Smooth muscle cell (in vitro differentiated cells): ENCODE measurements at regions not wholly inside any gene's neighbourhood (a gene's known extent, or its start where the extent isn't known, plus 50 kb on each side); places are given as distances from the start of the nearest gene placed in this dataset. TPM values are rescaled to one million over a fixed set of nuclear protein-coding genes. Genes with fewer than 3 reads are reported as not detected.

Source experiments
- DNase-seq: peaks from one replicate; lab custom pipeline; 2025; ENCODE audit not compliant: unreplicated experiment; lab: John Stamatoyannopoulos, UW
- H2AFZ ChIP-seq: fragments of 200-600 bp; sonication (generic); 2 replicates; pipeline ENCODE4 v1.6.0; 2016; ENCODE audit warnings: antibody characterized with exemption, low read depth, mild to moderate bottlenecking
- H3F3A ChIP-seq: fragments of 200-600 bp; sonication (generic); 2 replicates; pipeline ENCODE4 v1.6.0; 2017; ENCODE audit warnings: antibody characterized with exemption, low read depth
- H3K27ac ChIP-seq: fragments of 200-600 bp; sonication (generic); 2 replicates; pipeline ENCODE4 v1.5.1; 2016; ENCODE audit warnings: low read depth, mild to moderate bottlenecking
- H3K27me3 ChIP-seq: fragments of 200-600 bp; sonication (generic); 2 replicates; pipeline ENCODE4 v1.6.1; 2016; ENCODE audit warnings: low read depth, mild to moderate bottlenecking
- H3K36me3 ChIP-seq: fragments of 200-600 bp; sonication (generic); 2 replicates; pipeline ENCODE4 v1.5.1; 2016; ENCODE audit warnings: low read depth
- H3K4me1 ChIP-seq: fragments of 200-600 bp; sonication (generic); 2 replicates; pipeline ENCODE4 v1.5.1; 2016; ENCODE audit warnings: low read depth
- H3K4me2 ChIP-seq: fragments of 200-600 bp; sonication (generic); 2 replicates; pipeline ENCODE4 v1.6.0; 2016; ENCODE audit warnings: mild to moderate bottlenecking
- H3K4me3 ChIP-seq: fragments of 200-600 bp; sonication (generic); 2 replicates; pipeline ENCODE4 v1.5.1; 2016; ENCODE audit warnings: mild to moderate bottlenecking
- H3K79me2 ChIP-seq: fragments of 200-600 bp; sonication (generic); 2 replicates; pipeline ENCODE4 v1.6.0; 2016; ENCODE audit warnings: low read depth, mild to moderate bottlenecking
- H3K9ac ChIP-seq: fragments of 200-600 bp; sonication (generic); 2 replicates; pipeline ENCODE4 v1.6.0; 2016; ENCODE audit warnings: low read depth
- H3K9me3 ChIP-seq: fragments of 200-600 bp; sonication (generic); replicated peaks from 2 replicates; pipeline ENCODE4 v1.5.1; 2016; ENCODE audit warnings: low read depth
- H4K20me1 ChIP-seq: fragments of 200-600 bp; sonication (generic); 2 replicates; pipeline ENCODE4 v1.6.0; 2016; ENCODE audit warnings: low read depth
- CTCF ChIP-seq: fragments of 200-600 bp; sonication (generic); IDR thresholded peaks from 2 replicates; pipeline ENCODE4 v1.5.1; 2017; ENCODE audit warnings: borderline replicate concordance, mild to moderate bottlenecking, antibody characterized with exemption; ENCODE audit not compliant: insufficient read depth, poor library complexity, severe bottlenecking
- WGBS: methylation state at CpG from one replicate; pipeline ENCODE4 v1.1.7; 2016; ENCODE audit warnings: low lambda C conversion rate; 5-methylcytosine and 5-hydroxymethylcytosine counted together
- microRNA-seq: library from miRNA; unstranded; fragments of <30 nt; microRNA quantifications from one replicate; pipeline ENCODE4, GENCODE V29; 2016; ENCODE audit warnings: borderline number of aligned reads
- small RNA-seq: library from RNA; depleted of rRNA; stranded (forward); fragments of <200 nt; gene quantifications from one replicate; pipeline ENCODE3, GENCODE V24; 2014

GRCh38 chr12:47293406-47293805 is 213.6 kb upstream of the AMIGO2 start:
- no peak overlapping the region for H3K4me3 ChIP-seq
- no peaks in the 10 kb centered on the region for H3K79me2 ChIP-seq
- no peaks in the 10 kb centered on the region for H3F3A ChIP-seq
- WGBS = 84% methylated on average over 13 of the region's 13 CpGs
- H3K9me3 ChIP-seq = no peaks in the 10 kb centered on the region
- H4K20me1 ChIP-seq = no peaks in the 10 kb centered on the region
- no peak overlapping the region for H3K9ac ChIP-seq
- no peak overlapping the region for H3K4me2 ChIP-seq
- no peaks in the 10 kb centered on the region for H3K27me3 ChIP-seq
- H3K36me3 ChIP-seq = no peaks in the 10 kb centered on the region
- H3K4me1 ChIP-seq = no peaks in the 10 kb centered on the region
- no peak for TF ChIP-seq CTCF
- H3K27ac ChIP-seq = no peak overlapping the region
- no peak for DNase-seq
- H2AFZ ChIP-seq = no peak overlapping the region

DNA sequence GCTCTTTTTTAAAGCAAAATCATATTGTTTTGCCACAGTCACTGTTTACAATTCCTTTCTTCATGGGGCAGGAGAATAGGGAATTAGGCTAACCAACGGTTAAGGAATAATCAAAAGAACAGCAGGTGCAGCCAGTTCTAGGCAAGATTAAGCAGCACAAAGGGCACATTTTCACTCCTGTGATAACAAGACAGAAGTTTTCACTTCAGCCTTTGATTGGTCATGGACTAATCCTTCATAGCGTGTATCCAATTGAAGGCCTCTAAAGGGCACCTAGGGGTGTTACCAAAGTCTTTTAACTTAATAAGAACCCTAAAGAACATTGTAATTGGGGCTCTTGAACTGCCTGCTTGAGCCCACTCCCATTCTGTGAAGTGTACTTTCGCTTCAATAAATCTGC is 206.9 kb upstream of the AMIGO2 start:
- Histone ChIP-seq H3K4me1 (no peaks in the 10 kb centered on the region), H3K4me3 (no peak overlapping the region), H3K9me3 (no peaks in the 10 kb centered on the region), H3K4me2 (no peak overlapping the region), H2AFZ (no peak overlapping the region), H3F3A (peaks cover 8% of the 10 kb centered on the region), H3K27ac (no peak overlapping the region), H3K79me2 (no peaks in the 10 kb centered on the region), H3K9ac (no peak overlapping the region), H3K36me3 (no peaks in the 10 kb centered on the region), H4K20me1 (no peaks in the 10 kb centered on the region), H3K27me3 (no peaks in the 10 kb centered on the region)
- no peak for TF ChIP-seq CTCF
- DNase-seq = no peak
- WGBS = 96% methylated on average over 3 of the region's 3 CpGs

Small RNA genes in the stretch of these regions (microRNA-seq; reads per million reads assigned to microRNA genes)
- gene MIR4494 = not detected

Small RNA genes in the stretch of these regions (small RNA-seq; reads per million reads assigned to genes)
- gene AC004486.1 (not detected), gene MIR4494 (not detected), gene RF00264 (not detected)
